Ecto neural progenitor cell (in vitro differentiated cells): ENCODE measurements at regions not wholly inside any gene's neighbourhood (a gene's known extent, or its start where the extent isn't known, plus 50 kb on each side); places are given as distances from the start of the nearest gene placed in this dataset.
"Not testable (repeated sequence)": the region's sequence is repeated elsewhere in the genome, so short reads cannot be mapped to it uniquely, and the experiment has no call there.

ENCODE experiments used
- DNase-seq: peaks from one replicate; pipeline ENCODE4 v3.0.0-alpha.2; 2018; ENCODE audit warnings: low spot score

DNA sequence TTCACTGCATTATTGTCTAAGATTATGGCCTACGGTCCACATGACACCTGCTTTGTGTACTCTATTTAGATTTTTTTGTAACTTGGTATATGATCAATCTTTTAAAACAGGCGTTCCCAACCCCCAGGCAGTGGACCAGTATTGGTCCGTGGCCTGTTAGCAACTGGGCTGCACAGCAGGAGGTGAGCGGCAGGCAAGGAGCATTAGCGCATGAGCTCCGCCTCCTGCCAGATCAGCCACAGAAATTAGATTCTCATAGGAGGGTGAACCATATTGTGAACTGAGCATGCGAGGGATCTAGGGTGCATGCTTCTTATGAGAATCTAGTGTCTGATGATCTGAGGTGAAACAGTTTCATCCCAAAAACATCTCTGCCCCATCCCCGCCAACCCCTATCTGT, 228.4 kb upstream of the NR5A2 start:
- DNase-seq: no peak

DNA sequence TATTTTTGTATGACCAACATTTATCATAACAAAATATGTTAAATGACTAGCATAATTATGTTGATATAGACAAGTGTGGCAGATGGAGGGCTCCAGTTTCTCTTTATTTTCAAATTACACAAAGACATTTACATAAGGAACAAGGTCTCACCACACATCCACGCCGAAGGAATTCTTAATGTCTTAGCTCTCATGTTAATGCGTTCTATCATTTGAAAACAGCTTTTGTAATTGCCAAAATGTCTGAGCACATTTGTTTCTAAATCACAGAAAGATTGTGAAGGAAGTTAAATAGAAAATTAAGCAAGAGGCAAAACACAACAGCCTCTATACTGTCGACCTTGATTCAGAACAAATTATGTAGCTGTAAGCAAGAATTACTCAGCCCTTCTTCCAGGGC, 223.0 kb upstream of the NR5A2 start:
- no peak for DNase-seq

DNA sequence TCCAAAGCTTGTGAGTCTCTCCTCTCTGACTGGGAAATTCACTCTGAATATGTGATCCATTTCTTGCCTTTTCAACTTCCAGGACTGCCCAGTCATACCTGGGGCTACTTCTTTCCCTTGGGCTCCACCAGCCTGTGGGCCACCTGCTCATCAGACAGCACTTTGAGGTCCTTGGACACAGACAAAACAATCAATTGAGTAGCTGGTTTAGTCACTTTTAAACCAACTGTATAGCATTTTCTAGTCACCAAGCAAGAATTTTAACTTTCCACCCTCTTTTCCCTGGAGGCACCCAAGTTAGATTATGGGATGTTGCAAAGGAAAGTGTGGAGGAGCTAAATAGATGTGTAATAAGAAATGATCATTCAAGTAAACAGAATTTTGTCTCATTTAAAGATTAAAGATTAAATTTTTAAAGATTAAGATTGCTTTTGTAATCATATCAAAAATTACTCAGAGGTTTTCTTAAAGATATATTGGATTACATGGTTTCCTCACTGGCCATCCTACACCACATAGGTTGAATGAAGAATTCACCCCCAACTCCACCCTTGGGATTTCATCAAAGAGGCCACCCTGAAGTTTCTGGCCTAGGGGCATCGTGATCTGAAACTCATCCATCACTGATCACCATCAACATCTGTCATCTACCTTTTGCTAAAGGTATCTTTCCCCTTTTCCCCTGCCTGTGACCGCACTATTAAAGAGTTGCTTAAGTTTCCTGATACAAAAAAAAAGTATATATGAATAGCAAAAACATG, 219.2 kb upstream of the NR5A2 start:
- DNase-seq: no peak

DNA sequence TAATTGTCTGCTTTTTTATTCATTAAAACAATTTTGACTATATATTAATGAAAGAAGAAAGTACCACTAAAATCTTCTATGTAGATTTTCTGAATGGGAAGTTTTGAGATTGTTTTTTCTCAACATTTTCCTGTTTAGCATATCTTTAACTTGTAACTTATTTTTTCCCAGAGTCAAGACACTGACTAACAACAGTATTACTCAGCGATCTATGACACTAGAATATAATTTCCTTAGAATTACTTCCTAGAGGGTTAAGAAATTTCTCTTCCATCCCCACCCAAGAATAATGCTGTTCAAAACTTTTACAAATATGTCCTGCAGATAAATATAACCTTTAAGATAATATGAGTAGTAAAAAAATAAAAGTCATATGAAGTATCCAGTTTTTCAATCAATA, 218.2 kb upstream of the NR5A2 start:
- no peak for DNase-seq

DNA sequence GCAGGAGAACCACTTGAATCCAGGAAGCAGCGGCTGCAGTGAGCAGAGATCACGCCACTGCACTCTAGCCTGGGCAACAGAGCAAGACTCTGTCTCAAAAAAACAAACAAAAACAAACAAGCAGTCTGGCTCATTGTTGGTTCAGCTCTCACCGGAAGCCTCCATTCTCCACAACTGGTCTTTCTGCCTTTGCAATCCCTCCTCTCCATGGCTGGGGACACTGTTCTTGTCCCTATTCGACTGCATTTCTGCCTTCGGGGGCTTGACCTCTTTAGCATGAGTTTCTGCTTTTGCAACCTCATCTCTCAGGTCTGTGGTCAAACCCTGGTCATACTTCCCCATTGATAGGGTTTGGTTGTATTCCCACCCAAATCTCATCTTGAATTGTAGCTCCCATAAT, 216.3 kb upstream of the NR5A2 start:
- no peak for DNase-seq

DNA sequence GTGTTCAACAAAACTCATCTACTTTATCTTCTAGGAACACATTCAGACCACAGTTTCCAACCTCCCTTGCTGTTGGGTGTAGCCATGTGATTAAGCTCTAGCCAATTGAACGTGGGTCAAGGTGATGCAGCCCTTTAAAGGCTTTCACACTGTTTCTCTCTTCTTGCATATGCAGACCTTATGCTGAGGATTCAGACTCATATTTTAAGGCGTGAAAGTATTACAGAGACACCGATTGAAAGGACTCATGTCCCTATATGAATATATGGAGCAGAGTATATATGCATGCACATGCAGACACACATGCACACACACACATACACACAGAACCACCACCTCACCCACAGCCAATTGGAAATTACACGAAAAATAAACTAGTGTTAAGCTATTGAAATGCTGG, 214.3 kb upstream of the NR5A2 start:
- DNase-seq: no peak

DNA sequence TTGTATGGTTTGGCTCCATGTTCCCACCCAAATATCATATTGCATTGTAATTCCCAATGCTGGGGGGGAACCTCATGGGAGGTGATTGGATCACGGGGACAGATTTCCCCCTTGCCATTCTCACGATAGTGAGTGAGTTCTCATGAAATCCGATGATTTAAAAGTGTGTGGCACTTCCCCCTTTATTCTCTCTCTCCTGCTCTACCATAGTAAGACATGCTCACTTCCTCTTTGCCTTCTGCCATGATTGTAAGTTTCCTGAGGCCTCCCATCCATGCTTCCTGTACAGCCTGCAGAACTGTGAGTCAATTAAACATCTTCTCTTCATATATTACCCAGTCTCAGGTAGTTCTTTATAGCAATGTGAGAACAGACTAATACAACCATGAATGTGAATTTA, 211.6 kb upstream of the NR5A2 start:
- no peak for DNase-seq

DNA sequence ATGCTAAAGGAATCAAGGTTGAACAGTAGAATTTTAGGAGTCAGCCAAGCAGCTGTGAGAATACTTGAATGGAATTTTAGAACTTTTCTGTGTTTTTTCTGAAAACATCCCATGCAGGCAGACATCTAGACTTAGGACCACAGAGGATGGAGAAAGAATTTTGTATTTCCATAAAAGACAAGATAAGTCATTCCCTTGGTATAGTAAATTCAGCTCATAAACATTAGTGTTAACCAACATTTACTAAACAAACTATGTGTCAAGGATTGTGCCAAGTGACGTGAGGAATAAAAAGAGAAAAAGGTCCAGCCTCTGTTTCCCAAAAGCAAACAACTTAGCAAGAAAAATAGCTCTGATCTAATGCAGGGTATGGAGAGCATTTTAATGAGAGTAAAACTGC, 210.2 kb upstream of the NR5A2 start:
- no peak for DNase-seq

DNA sequence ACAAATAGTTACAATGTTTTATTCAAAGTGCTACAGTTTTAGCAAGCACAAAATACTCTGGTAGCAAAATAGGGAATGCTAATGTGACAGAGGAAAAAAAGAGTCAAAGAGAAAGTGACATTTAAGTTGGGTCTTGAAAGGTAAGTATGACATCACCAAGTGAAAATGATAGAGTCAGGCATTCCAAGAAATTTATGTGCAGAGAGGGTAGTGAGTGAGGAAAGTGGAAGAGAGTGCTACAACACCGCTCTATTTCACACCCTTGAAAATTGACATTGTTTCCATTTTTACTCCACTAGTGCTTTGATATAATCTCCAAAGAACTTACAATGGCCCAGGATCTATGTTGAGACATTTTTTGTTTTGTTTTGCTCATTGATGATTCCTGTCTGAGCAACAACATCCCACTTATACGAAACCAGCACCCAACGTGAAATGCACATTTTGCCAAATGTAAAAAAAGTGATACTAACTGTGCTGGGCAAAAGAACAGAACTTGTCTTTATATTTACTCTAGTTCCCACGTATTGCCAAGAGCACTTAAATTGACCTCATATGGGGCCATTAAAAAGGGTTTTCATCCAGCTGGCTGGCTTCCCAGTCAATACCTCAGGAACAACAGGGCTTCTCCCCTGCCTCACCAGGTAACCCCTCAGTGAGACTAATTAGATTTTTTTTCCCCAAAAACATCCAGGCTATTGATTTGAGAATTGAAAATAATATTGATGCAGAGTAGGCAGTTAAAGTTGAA, 206.3 kb upstream of the NR5A2 start:
- no peak for DNase-seq

DNA sequence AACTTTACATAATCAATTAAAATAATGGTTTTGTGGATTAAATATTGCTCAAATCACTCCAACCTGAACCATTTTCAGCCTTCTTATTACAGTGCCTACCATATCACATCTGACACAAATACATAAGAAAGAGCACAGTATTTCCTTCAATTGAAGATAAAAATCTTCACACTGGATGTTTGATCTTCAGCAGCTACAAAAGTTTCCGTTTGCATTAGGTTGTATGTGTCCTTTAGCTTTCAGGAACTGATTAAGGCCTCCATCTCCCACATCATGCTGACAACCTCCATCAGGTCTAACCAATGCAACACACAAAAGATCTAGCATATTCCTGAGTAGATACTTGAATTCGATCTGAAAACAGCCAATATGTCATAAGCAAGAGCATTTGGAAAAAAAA, 195.1 kb upstream of the NR5A2 start:
- no peak for DNase-seq

DNA sequence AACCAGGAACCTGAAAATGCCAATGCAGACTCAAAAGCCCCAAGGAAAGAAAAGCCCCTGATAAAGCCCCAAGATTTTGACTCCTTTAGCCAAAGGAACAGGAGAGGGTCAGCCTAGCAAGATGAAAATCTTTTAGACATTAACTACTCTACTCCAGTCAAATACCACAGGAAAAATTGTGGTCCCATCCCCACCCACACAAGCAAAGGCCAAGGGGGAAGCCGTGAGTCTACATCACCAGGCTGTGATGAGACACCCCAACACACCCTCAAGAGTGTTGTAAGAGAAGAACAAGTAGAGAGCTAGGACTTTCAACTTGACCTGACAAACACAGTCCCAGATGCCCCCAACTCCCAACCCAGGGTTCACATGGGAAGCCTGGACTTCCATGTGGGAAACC, 192.8 kb upstream of the NR5A2 start:
- DNase-seq: no peak

DNA sequence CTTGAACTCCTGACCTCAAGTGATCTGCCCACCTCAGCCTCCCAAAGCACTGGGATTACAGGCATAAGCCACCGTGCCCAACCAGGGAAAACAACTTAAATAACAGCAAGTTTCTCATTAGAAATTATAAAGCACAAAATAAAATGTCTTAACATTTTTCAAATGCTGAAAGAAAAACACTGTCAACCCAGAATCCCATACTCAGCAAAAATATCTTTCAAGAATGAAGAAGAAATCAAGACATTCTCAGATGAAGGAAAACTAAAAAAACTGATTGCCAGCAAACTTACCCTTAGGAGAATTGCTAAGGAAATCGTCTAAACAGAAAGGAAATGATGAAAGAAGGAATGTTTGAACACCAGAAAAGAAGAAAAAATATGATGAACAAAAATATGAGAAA, 191.1 kb upstream of the NR5A2 start:
- DNase-seq: no peak

DNA sequence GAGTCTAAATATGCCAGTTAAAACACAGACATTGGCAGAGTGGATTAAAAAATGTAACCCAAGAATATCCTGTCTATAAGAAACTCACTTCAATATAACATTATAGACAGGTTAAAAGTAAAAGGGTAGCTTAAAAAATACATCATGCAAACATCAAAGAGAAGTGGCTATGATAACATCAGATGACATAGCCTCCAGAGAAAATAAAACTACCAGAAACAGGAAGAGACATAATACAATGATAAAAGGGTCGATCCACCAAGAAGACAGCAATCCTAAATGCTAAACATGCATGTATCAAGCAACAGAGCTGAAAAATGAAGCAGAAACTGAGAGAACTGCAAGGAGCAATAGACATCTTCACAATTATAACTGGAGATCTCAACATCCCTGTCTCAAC, 190.2 kb upstream of the NR5A2 start:
- no peak for DNase-seq

DNA sequence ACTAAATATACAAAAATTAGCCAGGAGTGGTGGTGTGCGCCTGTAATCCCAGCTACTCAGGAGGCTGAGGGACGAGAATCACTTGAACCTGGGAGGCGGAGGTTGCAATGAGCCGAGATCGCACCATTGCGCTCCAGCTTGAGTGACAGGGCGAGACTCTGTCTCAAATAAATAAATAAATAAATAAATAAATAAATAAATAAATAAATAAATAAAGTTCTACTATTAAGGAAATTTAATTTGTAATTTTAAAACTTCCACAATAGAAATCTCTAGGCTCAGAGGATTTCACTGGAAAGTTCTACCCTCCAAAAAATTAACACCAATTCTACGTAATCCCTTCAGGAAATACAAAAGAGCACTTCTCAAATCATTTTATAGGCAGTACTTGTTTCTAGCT, 187.9 kb upstream of the NR5A2 start:
- DNase-seq: not testable (repeated sequence)

DNA sequence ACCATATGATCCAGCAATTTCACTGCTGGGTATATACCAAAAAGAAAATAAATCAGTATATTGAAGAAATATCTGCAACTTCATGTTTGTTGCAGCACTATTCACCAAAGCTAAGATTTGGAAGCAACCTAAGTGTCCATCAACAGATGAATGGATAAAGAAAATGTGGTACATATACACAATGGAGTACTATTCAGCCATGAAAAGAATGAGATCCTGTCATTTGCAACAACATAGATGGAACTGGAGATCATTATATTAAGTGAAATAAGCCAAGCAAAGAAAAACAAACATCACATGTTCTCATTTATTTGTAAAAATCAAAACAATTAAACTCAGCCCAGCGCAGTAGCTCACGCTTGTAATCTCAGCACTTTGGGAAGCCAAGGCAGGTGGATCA, 184.4 kb upstream of the NR5A2 start:
- DNase-seq: not testable (repeated sequence)

DNA sequence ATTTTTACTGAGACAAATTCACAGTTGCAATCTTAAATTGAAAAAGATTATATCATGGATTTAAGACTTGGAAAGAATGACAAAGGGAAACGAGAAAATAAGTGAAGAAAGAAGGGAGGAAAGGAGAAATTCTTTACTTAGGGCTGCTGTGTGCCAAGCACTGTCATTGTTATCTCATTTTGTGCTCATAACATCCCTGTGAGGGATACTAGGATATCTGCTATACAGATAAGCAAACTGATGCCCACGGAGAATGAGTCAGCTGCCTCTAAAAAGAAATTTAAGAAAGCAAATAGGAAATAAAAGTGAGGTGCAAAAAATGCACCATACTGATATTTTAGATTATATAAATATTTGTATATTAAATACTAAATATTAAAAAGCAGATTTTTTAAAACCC, 183.6 kb upstream of the NR5A2 start:
- no peak for DNase-seq

DNA sequence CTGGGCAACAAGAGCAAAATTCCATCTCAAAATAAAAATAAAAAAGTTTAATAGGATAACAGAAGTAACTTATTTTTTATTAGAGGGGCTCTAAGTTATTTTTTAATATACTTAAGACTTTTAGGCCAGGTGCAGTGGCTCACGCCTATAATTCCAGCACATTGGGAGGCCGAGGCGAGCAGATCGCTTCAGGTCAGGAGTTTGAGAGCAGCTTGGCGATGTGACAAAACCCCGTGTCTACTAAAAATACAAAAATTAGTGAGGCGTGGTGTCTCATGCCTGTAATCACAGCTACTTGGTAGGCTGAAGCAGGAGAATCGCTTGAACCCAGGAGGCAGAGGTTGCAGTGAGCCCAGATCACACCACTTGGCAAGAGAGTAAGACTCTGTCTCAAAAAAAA, 180.5 kb upstream of the NR5A2 start:
- DNase-seq: no peak

DNA sequence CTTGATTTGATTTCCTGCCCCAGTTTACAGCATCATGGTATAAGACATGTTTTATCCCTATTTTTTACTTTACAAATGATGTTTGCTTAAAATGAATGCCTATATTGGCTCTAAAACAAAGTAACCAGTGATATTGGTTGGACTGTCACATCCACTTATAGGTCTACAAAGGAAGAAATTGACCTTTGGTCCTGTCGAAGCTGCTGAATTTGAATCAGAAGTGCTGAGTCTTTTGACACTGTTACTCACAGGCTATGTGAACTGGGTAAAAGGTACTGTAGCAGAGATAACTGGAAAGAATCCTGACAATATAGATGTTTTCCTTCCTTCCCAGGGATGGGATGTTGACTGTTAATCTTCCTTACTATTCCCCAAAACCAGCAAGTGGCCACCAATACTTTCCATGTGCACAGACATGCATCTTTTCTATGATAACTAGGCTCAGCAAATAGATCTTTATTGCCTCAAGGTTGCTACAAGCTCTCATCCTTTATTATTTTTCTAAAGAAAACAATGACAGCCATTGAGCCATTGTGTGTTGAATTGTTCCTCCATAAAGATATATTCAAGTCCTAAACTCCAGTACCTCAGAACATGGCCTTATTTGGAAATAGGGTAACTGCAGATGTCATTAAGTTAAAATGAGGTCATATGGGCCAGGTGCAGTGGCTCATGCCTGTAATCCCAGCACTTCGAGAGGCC, 175.9 kb upstream of the NR5A2 start:
- DNase-seq: no peak

DNA sequence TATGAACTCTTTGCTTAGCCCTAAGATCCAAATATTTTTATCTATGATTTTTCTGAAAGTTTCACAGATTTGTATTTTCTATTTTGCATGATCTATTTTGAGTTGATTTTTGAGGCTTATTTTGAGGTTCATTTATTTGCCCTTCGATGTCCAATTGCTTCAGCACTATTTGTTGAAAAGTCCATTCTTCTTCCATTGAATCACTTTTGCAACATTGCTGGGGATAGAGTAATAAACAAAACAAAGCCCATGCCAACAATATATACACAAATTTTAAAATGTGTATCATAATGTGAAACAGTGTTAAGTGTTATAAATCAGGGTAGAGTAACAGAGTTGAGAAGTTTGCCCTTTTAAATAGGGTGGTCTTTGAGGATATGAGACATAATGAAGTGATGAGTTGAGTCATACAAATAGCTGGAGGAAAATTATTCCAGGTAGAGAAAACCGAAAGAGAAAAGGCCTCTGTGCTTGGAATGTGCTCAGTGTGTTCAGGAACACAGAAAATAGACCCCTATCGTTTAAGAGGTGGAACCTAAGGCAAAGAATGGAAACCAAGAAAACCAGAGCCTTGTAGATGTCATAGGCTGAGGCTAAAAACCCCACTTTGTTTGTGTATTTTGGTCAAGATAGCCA, 172.7 kb upstream of the NR5A2 start:
- no peak for DNase-seq

DNA sequence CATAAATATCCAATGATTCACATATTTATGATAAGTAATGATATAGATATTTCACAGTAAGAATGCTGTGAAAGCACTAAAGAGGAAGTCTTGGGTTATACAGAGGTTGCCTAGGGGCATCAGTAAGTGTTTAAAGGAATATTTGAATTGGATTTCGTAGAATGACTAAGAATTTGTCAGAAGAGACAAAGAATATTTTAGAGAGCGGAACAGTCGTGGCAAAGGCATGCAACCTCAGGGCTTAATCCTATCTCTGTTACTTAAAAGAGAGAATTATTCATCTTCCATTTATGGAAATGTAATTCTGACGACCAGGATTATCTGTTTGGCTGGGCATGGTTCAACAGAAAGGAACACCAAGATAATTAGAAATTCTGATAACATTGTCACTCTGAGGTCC, 171.9 kb upstream of the NR5A2 start:
- no peak for DNase-seq

DNA sequence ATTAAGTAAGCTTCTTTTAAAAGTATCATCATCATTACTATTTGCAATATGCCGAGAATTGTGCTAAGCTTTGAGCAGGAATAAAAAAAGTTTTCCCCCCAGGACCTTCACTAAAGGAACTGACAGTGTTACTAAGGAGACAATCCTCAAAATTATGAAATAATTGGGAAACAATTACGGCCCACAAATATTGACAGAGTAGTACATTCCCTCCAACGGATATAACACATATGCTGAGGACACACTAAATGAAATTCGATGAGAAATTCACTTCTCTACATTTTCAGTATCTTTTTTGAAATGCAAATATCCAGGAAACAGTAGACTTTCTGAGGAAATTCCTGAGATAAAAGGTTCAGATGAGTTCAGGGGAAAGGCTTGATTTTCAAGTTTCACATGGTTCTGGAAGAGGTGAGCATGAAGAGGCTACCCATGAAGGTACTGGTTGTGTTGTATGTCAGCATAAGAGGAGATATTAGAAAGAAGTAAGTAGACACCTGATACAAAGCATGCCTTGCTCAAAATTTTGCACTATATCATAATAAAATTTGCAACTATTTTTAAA, 171.2 kb upstream of the NR5A2 start:
- DNase-seq: no peak

DNA sequence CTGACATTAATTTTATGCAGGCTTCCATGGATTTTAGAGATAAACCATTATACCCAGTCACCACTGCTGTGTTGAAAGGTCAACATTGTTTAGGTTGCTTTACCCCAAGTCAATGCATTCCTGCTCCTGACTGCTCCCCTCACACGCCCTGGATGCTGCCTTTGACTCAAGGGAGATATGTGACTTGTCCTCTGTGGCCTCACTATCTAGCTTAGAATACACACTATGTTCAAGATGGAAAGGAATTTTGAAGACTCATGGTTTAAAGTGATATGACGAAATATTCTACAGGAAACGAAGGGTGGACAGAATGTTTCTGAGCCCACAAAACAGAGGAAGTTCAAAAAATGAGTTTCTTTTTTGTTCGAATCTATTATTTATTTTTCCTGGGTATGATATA, 170.4 kb upstream of the NR5A2 start:
- DNase-seq: no peak
